SK-N-SH (cell line): ENCODE measurements at regions not wholly inside any gene's neighbourhood (a gene's known extent, or its start where the extent isn't known, plus 50 kb on each side); places are given as distances from the start of the nearest gene placed in this dataset.

ENCODE experiments used
- CTCF ChIA-PET: fragments of 300-600, 350-600 bp; formaldehyde crosslinking; extraction: SDS; loops from one replicate; lab custom pipeline; 2021; lab: Yijun Ruan, JAX
- POLR2A ChIA-PET: fragments of 350-600 bp; sonication (Branson Sonifier 250); formaldehyde crosslinking; extraction: SDS; loops from one replicate; lab custom pipeline; 2020; ENCODE audit warnings: antibody characterized with exemption, inconsistent platforms; lab: Yijun Ruan, JAX
- DNase-seq: peaks from one replicate; pipeline ENCODE4 v3.0.0; 2012
- H2AFZ ChIP-seq: fragments of 200-600 bp; sonication (generic); 2 replicates; pipeline ENCODE4 v1.8.1; 2016; ENCODE audit warnings: antibody characterized with exemption, mild to moderate bottlenecking, low read depth
- H3F3A ChIP-seq: fragments of 200-600 bp; sonication (generic); replicated peaks from 2 replicates; pipeline ENCODE3; 2016; ENCODE audit warnings: antibody characterized with exemption, mild to moderate bottlenecking; ENCODE audit not compliant: insufficient read depth
- H3K27ac ChIP-seq, 2 experiments: fragments of 200-500 bp in 1 of 2; fragments of 200-600 bp in 1 of 2; sonication (Bioruptor generic) in 1 of 2; sonication (generic), shearing (Covaris generic) in 1 of 2; 2 replicates each; pipeline versions ENCODE4 v1.5.1 to v1.6.1; 2014 to 2016; ENCODE audit warnings: low read depth in 2 of 2, inconsistent platforms in 1 of 2, low read length in 1 of 2, mild to moderate bottlenecking in 1 of 2, mixed read lengths in 1 of 2
- H3K27me3 ChIP-seq: fragments of 200-600 bp; sonication (generic), shearing (Covaris generic); 2 replicates; pipeline ENCODE4 v1.6.1; 2016; ENCODE audit warnings: mixed run types; ENCODE audit not compliant: insufficient read depth
- H3K36me3 ChIP-seq, 2 experiments: fragments of 200-500 bp in 1 of 2; fragments of 200-600 bp in 1 of 2; sonication (Bioruptor generic) in 1 of 2; sonication (generic) in 1 of 2; replicated peaks in 1 of 2; 2 replicates each; pipeline versions ENCODE3 to v1.5.1; 2014 to 2016; ENCODE audit warnings: low read length in 1 of 2, mild to moderate bottlenecking in 1 of 2; ENCODE audit not compliant: insufficient read depth in 2 of 2, control insufficient read depth in 1 of 2
- H3K4me1 ChIP-seq, 2 experiments: fragments of 200-500 bp in 1 of 2; fragments of 200-600 bp in 1 of 2; sonication (Bioruptor generic) in 1 of 2; sonication (generic), shearing (Covaris generic) in 1 of 2; 2 replicates each; pipeline versions ENCODE4 v1.5.1 to v1.6.1; 2014 to 2016; ENCODE audit warnings: low read depth in 1 of 2, low read length in 1 of 2, mixed run types in 1 of 2; ENCODE audit not compliant: insufficient read depth in 2 of 2, control insufficient read depth in 1 of 2
- H3K4me2 ChIP-seq: fragments of 200-600 bp; sonication (generic), shearing (Covaris generic); 2 replicates; pipeline ENCODE4 v1.6.1; 2017; ENCODE audit warnings: mixed run types
- H3K4me3 ChIP-seq, 2 experiments: fragments of 200-500 bp in 1 of 2; fragments of 200-600 bp in 1 of 2; sonication (Bioruptor generic) in 1 of 2; sonication (generic), shearing (Covaris generic) in 1 of 2; 2 replicates each; pipeline versions ENCODE4 v1.5.1 to v1.8.1; 2014 to 2016; ENCODE audit warnings: low read depth in 2 of 2, inconsistent platforms in 1 of 2, low read length in 1 of 2, mild to moderate bottlenecking in 1 of 2, mixed read lengths in 1 of 2, moderate library complexity in 1 of 2
- H3K79me2 ChIP-seq: fragments of 200-600 bp; sonication (generic); 2 replicates; pipeline ENCODE4 v1.8.1; 2017; ENCODE audit warnings: mild to moderate bottlenecking; ENCODE audit not compliant: insufficient read depth
- H3K9ac ChIP-seq: fragments of 200-600 bp; sonication (generic); 2 replicates; pipeline ENCODE4 v1.6.1; 2017; ENCODE audit warnings: mixed run types
- H3K9me2 ChIP-seq: fragments of 200-600 bp; sonication (generic); 2 replicates; pipeline ENCODE4 v1.6.1; 2017; ENCODE audit warnings: mixed run types
- H3K9me3 ChIP-seq: fragments of 200-600 bp; sonication (generic); 2 replicates; pipeline ENCODE4 v1.6.1; 2017; ENCODE audit warnings: mixed run types, mild to moderate bottlenecking, moderate library complexity
- H4K20me1 ChIP-seq: fragments of 200-600 bp; sonication (generic); 2 replicates; pipeline ENCODE4 v1.6.1; 2017; ENCODE audit warnings: mild to moderate bottlenecking, mixed run types; ENCODE audit not compliant: insufficient read depth
- CTCF ChIP-seq: fragments of 200-600 bp; sonication (generic); IDR thresholded peaks from 2 replicates; pipeline ENCODE4 v1.6.1; 2017; ENCODE audit warnings: antibody characterized with exemption, mild to moderate bottlenecking, moderate library complexity
- FOSL2 ChIP-seq: IDR thresholded peaks from 2 replicates; pipeline ENCODE4 v1.4.0; 2012; ENCODE audit warnings: low read depth, mild to moderate bottlenecking, moderate library complexity, borderline replicate concordance
- FOXM1 ChIP-seq: IDR thresholded peaks from 2 replicates; pipeline ENCODE4 v1.4.0; 2012; ENCODE audit warnings: low read depth, mild to moderate bottlenecking
- GABPA ChIP-seq: IDR thresholded peaks from 2 replicates; pipeline ENCODE4 v1.4.0; 2012; ENCODE audit warnings: low read depth, mild to moderate bottlenecking
- GATA2 ChIP-seq: sonication (generic); formaldehyde crosslinking; IDR thresholded peaks from 2 replicates; pipeline ENCODE4 v1.5.0; 2020; ENCODE audit warnings: mild to moderate bottlenecking, missing genetic modification reagents
- PBX3 ChIP-seq: IDR thresholded peaks from 2 replicates; pipeline ENCODE4; 2012
- RAD21 ChIP-seq: IDR thresholded peaks from 2 replicates; pipeline ENCODE4 v1.6.1; 2012; ENCODE audit warnings: mild to moderate bottlenecking, low read length
- SIN3A ChIP-seq: IDR thresholded peaks from 2 replicates; pipeline ENCODE4 v1.6.1; 2012; ENCODE audit warnings: low read depth, mild to moderate bottlenecking, low read length, moderate library complexity, borderline replicate concordance
- SMC3 ChIP-seq: IDR thresholded peaks from 2 replicates; pipeline ENCODE4 v1.6.1; 2012; ENCODE audit warnings: low read depth, low read length, improper control_type of control experiment
- USF1 ChIP-seq: IDR thresholded peaks from 2 replicates; pipeline ENCODE4 v1.4.0; 2012; ENCODE audit warnings: low read depth, borderline replicate concordance
- YY1 ChIP-seq: IDR thresholded peaks from 2 replicates; pipeline ENCODE4 v1.4.0; 2012; ENCODE audit warnings: low read depth, mild to moderate bottlenecking
- ZBTB33 ChIP-seq: IDR thresholded peaks from 2 replicates; pipeline ENCODE4 v1.4.0; 2012; ENCODE audit warnings: low read depth, borderline replicate concordance
- WGBS: methylation state at CpG from one replicate; pipeline ENCODE4 v1.1.6; 2017; ENCODE audit warnings: low lambda C conversion rate; 5-methylcytosine and 5-hydroxymethylcytosine counted together
- TF ChIP-seq, protein P1 (sequence below): IDR thresholded peaks from 2 replicates; pipeline ENCODE4 v1.6.1; 2012; ENCODE audit warnings: mild to moderate bottlenecking, low read depth, low read length, moderate library complexity

- Histone ChIP-seq H3F3A (peaks cover 4% of the 10 kb centered on the region), H3K4me1 (peaks cover 0 to 9% of the 10 kb centered on the region in 2 experiments; a peak in 2 of 4 replicates), H3K4me3 (no peak overlapping the region), H3K36me3 (no peaks in the 10 kb centered on the region), H4K20me1 (no peaks in the 10 kb centered on the region), H2AFZ (no peak overlapping the region), H3K9me2 (no peaks in the 10 kb centered on the region)
- WGBS: 53% methylated on average over 2 of the region's 2 CpGs
- ChIA-PET CTCF (no interaction called here), POLR2A (no interaction called here)
- no peak for DNase-seq
- TF ChIP-seq GABPA (no peak), SMC3 (no peak), USF1 (no peak), GATA2 (CRISPR knock-in tag) (no peak), SIN3A (no peak), RAD21 (no peak), CTCF (no peak), FOXM1 (no peak), YY1 (no peak), PBX3 (no peak), FOSL2 (no peak), ZBTB33 (no peak)
- TF ChIP-seq, protein P1, sequence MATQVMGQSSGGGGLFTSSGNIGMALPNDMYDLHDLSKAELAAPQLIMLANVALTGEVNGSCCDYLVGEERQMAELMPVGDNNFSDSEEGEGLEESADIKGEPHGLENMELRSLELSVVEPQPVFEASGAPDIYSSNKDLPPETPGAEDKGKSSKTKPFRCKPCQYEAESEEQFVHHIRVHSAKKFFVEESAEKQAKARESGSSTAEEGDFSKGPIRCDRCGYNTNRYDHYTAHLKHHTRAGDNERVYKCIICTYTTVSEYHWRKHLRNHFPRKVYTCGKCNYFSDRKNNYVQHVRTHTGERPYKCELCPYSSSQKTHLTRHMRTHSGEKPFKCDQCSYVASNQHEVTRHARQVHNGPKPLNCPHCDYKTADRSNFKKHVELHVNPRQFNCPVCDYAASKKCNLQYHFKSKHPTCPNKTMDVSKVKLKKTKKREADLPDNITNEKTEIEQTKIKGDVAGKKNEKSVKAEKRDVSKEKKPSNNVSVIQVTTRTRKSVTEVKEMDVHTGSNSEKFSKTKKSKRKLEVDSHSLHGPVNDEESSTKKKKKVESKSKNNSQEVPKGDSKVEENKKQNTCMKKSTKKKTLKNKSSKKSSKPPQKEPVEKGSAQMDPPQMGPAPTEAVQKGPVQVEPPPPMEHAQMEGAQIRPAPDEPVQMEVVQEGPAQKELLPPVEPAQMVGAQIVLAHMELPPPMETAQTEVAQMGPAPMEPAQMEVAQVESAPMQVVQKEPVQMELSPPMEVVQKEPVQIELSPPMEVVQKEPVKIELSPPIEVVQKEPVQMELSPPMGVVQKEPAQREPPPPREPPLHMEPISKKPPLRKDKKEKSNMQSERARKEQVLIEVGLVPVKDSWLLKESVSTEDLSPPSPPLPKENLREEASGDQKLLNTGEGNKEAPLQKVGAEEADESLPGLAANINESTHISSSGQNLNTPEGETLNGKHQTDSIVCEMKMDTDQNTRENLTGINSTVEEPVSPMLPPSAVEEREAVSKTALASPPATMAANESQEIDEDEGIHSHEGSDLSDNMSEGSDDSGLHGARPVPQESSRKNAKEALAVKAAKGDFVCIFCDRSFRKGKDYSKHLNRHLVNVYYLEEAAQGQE: no peak
- TF ChIP-seq, all 33 proteins: peak for 0
- H3K9ac ChIP-seq: no peak overlapping the region
- no peak overlapping the region for H3K27ac ChIP-seq
- no peaks in the 10 kb centered on the region for H3K79me2 ChIP-seq
- no peak overlapping the region for H3K4me2 ChIP-seq
- no peaks in the 10 kb centered on the region for H3K9me3 ChIP-seq
- H3K27me3 ChIP-seq: 0 out of 2 replicates have a peak, but pooled peaks cover 7% of the 10 kb centered on the region
Observed at GRCh38 chr22:27046603-27047002, 389.2 kb downstream of the MIAT start.
